Kasumi-1 (cell line): ENCODE measurements at regions not wholly inside any gene's neighbourhood (a gene's known extent, or its start where the extent isn't known, plus 50 kb on each side); places are given as distances from the start of the nearest gene placed in this dataset.
A peak's percentile ranks its signal among the peaks of the same experiment; 100 is the strongest.
"Not testable (repeated sequence)": the region's sequence is repeated elsewhere in the genome, so short reads cannot be mapped to it uniquely, and the experiment has no call there.

Experiments used
- DNase-seq, 2 experiments: peaks; one replicate each; lab custom pipeline; 2025; lab: John Stamatoyannopoulos, UW

GRCh38 chr2:128598260-128598659 lies 279.6 kb upstream of the HS6ST1 start:
- DNase-seq = not testable (repeated sequence)

- DNase-seq = no peak
These were observed 280.3 kb upstream of the HS6ST1 start for GRCh38 chr2:128598862-128599441.

- no peak for DNase-seq
These were observed 281.0 kb upstream of the HS6ST1 start for GRCh38 chr2:128599700-128600099.

- no peak for DNase-seq
These were observed 282.1 kb upstream of the HS6ST1 start for GRCh38 chr2:128600581-128601297.

- no peak for DNase-seq
These were observed 282.8 kb upstream of the HS6ST1 start for GRCh38 chr2:128601298-128602037.

GRCh38 chr2:128602038-128602698 lies 283.5 kb upstream of the HS6ST1 start:
- DNase-seq = no peak

GRCh38 chr2:128602699-128603101 lies 284.0 kb upstream of the HS6ST1 start:
- DNase-seq = no peak

- peak in 1 of 2 experiments; percentile 3 for DNase-seq
These were observed 284.8 kb upstream of the HS6ST1 start for GRCh38 chr2:128603411-128603924.

- no peak for DNase-seq
These were observed 285.4 kb upstream of the HS6ST1 start for GRCh38 chr2:128604045-128604444.

GRCh38 chr2:128604581-128604980 lies 285.9 kb upstream of the HS6ST1 start:
- DNase-seq = not testable (repeated sequence)

- no peak for DNase-seq
These were observed 286.8 kb upstream of the HS6ST1 start for GRCh38 chr2:128605421-128605820.

- no peak for DNase-seq
These were observed 287.3 kb upstream of the HS6ST1 start for GRCh38 chr2:128605931-128606330.

- DNase-seq = no peak
These were observed 288.2 kb upstream of the HS6ST1 start for GRCh38 chr2:128606837-128607236.

GRCh38 chr2:128607440-128607839 lies 288.8 kb upstream of the HS6ST1 start:
- DNase-seq = no peak

- DNase-seq = no peak
These were observed 289.3 kb upstream of the HS6ST1 start for GRCh38 chr2:128607911-128608506.

GRCh38 chr2:128608921-128609880 lies 290.5 kb upstream of the HS6ST1 start:
- no peak for DNase-seq

- DNase-seq = no peak
These were observed 291.8 kb upstream of the HS6ST1 start for GRCh38 chr2:128610496-128610895.

GRCh38 chr2:128611421-128612320 lies 293.0 kb upstream of the HS6ST1 start:
- no peak for DNase-seq

GRCh38 chr2:128612628-128613027 lies 294.0 kb upstream of the HS6ST1 start:
- DNase-seq = no peak

GRCh38 chr2:128613351-128613750 lies 294.7 kb upstream of the HS6ST1 start:
- no peak for DNase-seq
